HG02884 (cell line): ENCODE measurements at regions not wholly inside any gene's neighbourhood (a gene's known extent, or its start where the extent isn't known, plus 50 kb on each side); places are given as distances from the start of the nearest gene placed in this dataset.
"Not testable (repeated sequence)": the region's sequence is repeated elsewhere in the genome, so short reads cannot be mapped to it uniquely, and the experiment has no call there.

Experiments used
- ATAC-seq: cut with Tn5 transposase; IDR thresholded peaks from one replicate; pipeline ENCODE4 v1.9.1; 2021; ENCODE audit warnings: mild to moderate bottlenecking, moderate library complexity; ENCODE audit not compliant: unreplicated experiment

GRCh38 chr5:91244380-91245073 lies 138.6 kb downstream of the ARRDC3 start:
- no peak for ATAC-seq

GRCh38 chr5:91243852-91244251 lies 139.3 kb downstream of the ARRDC3 start:
- ATAC-seq: no peak

GRCh38 chr5:91243286-91243685 lies 139.8 kb downstream of the ARRDC3 start:
- ATAC-seq: no peak

GRCh38 chr5:91241460-91241859 lies 141.7 kb downstream of the ARRDC3 start:
- ATAC-seq: not testable (repeated sequence)

- ATAC-seq: no peak
These were observed 142.9 kb downstream of the ARRDC3 start for GRCh38 chr5:91240175-91240574.

- ATAC-seq: no peak
These were observed 147.8 kb downstream of the ARRDC3 start for GRCh38 chr5:91235271-91235694.

- ATAC-seq: no peak
These were observed 150.6 kb downstream of the ARRDC3 start for GRCh38 chr5:91232523-91232922.

- no peak for ATAC-seq
These were observed 153.9 kb downstream of the ARRDC3 start for GRCh38 chr5:91229031-91229727.

GRCh38 chr5:91228188-91228587 lies 154.9 kb downstream of the ARRDC3 start:
- ATAC-seq: no peak

GRCh38 chr5:91225848-91226686 lies 157.1 kb downstream of the ARRDC3 start:
- ATAC-seq: peak; percentile 67

GRCh38 chr5:91224969-91225368 lies 158.1 kb downstream of the ARRDC3 start:
- peak; percentile 72 for ATAC-seq

- no peak for ATAC-seq
These were observed 158.7 kb downstream of the ARRDC3 start for GRCh38 chr5:91224456-91224855.

GRCh38 chr5:91223886-91224285 lies 159.2 kb downstream of the ARRDC3 start:
- no peak for ATAC-seq

- ATAC-seq: no peak
These were observed 160.6 kb downstream of the ARRDC3 start for GRCh38 chr5:91222482-91222881.

GRCh38 chr5:91221917-91222316 lies 161.2 kb downstream of the ARRDC3 start:
- no peak for ATAC-seq

GRCh38 chr5:91219803-91220371 lies 163.2 kb downstream of the ARRDC3 start:
- ATAC-seq: no peak

- ATAC-seq: no peak
These were observed 163.9 kb downstream of the ARRDC3 start for GRCh38 chr5:91219091-91219802.

GRCh38 chr5:91217859-91218258 lies 165.3 kb downstream of the ARRDC3 start:
- ATAC-seq: no peak

GRCh38 chr5:91214571-91214970 lies 168.5 kb downstream of the ARRDC3 start:
- ATAC-seq: no peak
